Middle frontal gyrus (tissue), 1 donor: ENCODE measurements at regions not wholly inside any gene's neighbourhood (a gene's known extent, or its start where the extent isn't known, plus 50 kb on each side); places are given as distances from the start of the nearest gene placed in this dataset.

Experiments used
- DNase-seq: peaks from one replicate; pipeline ENCODE4 v3.0.0-alpha.2; 2015; ENCODE audit warnings: low spot score; ENCODE audit errors: extremely low spot score

DNA sequence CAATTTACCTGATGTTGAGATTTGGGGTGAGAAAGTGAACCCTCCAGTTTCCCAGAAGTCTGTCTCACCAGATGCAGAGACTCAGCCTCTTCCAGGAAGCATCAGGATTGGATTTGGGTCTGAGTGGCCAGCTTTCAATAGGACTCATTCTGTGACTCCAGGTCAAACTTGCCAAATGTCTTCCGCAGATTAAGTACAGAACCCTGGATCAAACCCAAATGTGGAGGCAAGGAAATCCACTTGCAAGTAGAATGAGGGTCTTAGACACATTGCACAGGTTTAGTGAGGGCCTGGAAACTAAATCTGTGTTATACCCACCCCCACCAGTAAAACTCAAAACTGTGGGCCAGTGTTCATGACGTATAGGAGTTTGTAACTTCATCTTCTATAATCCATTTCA is 372.2 kb upstream of the MGMT start:
- DNase-seq: no peak

DNA sequence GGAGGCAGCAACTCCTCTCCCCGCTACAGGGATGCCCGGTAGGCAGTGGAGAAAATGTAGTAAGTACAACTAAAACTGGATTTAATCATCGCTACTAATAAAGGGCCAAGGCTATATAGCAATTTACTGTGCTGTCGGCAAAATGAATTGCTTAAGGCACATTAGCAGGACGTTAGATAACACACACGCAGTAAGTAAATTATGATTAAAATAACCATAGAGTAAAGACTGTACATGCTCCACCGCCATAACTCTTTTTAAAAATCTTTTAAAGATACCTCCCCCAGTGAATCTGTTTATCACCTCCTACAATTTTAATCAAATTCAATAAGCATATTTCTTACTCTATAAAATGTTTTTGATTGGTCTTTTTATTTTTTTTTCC is 371.4 kb upstream of the MGMT start:
- no peak for DNase-seq

DNA sequence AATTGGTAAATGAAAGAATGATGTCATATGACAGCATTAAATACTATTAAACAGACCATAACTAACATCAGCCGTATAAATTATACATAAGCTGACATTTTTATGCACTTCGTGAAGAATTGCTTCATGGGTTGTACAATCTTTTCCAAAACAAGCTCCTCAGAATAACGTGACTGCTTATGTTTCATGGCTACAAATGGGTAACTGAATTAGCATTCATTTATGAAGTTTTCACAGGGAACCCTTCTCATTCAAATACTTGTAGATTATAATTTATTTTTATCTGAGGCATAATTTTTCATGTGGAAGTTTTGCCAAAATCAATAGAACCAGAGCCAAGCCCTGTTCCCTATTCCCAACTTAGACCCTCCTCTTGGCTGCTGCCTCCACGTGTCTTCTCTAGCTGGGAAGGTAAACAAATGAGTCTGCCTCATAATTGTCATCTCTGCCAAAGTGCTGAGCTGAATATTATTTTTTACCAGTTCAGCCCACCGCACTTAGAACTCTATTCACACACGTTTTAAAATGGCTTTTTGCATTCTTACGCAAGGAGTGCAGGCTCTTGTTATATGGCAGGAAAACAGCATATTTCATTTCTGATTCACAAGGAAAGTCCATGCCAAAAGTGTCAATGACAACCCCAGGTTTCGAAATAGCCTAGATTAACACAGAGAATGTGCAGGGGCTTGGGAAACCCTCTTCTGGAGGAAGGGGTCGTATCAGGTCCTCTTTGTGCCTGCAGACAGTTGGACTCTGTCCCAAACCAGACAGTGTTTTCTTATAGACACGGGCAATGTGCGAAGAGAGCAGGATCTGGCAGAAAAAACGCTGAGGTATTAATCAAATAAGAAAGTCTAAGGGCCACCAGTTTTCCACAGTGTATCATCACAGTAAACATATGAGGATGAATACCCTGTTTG is 370.7 kb upstream of the MGMT start:
- no peak for DNase-seq

GRCh38 chr10:129097776-129098330 is 369.2 kb upstream of the MGMT start:
- no peak for DNase-seq

GRCh38 chr10:129098517-129098916 is 368.5 kb upstream of the MGMT start:
- DNase-seq: no peak

GRCh38 chr10:129099486-129099885 is 367.6 kb upstream of the MGMT start:
- no peak for DNase-seq

GRCh38 chr10:129099992-129100391 is 367.0 kb upstream of the MGMT start:
- DNase-seq: no peak

DNA sequence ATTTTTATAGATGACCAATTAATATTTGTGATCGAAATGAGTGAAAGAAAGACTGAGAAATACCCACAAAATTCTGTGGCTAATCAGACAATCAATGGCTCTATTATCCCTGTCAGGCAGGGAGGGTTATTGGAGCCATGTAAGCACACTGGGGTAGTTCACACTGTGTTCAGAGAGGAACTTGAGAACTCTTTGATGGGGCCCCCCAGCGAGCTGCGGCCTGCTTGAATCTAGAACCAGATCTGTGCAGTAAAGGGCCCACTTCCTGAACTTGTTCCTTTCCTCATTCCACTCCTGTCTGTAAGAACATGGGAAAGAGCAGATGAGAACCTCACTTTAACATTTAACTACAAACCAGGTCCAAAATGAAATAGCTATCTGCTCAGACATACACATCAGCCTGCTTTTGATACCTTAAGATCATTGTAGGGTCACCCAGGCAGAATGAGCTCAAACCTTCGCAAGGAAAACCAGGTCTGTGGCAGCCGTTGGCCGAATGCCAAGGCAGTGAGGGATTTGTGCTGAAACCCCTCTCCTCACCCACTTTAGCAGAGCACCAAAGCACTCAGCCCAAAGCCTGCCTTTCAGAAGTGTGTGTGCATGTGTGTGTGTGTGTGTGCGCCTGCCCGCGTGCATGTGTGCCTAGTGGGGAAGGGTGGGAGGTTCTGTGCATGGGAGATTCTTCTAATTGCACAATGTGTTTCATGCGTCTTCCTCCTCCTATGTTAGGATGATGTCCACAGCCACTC is 365.6 kb upstream of the MGMT start:
- DNase-seq: no peak

- DNase-seq: no peak
These were observed 363.9 kb upstream of the MGMT start for GRCh38 chr10:129102906-129103693.

DNA sequence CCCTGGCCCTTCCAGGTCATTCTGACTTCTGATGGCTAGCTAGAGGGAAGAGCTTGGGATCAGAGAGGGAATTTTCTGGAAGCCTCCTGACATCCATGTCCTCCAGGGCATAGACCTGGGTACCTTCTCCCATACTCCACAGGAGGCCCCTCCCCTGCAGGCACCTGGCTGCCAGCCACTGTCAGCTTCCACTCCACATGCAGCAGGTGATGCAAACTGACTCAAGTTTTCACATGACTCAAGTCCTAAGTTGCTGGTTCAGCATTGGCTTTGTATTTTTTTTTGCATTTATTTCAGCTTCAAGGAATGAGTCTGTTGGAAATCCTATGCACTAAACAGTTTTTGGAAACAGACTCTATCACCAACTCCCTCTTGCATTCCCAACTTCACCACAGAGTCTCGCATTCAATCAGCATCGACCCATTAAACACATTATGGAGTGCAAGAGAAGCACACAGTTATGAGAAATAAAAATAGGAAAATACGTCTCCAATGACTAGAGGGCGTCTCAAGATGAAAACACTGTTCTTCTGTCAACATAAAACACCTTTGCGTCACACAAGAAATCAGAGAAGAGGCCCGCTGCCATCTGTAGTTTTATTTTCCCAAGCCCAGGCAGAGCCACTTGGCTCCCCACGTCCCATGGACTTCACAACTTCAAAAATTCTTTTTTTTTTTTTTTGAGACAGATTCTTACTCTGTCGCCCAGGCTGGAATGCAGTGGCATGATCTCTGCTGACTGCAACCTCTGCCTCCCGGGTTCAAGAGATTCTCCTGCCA is 362.6 kb upstream of the MGMT start:
- no peak for DNase-seq

GRCh38 chr10:129105266-129105665 is 361.8 kb upstream of the MGMT start:
- no peak for DNase-seq

DNA sequence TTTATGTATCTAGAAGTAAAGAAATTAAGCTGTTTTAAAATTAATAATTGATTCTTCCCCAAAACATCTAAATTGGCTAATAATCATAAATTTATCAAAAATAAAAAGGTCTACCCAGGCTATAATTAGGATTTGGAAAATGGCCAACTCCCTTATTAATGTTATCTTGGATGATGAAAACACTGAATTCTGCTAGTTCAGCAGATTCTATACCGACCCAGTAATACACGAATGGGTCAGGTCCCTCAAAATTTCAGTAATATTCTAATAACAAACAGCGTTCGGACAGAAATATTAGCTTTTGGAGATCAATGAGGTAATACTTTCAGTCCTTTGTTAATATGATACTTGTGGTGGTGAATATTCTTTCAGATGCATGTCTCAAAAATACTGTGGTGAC is 360.7 kb upstream of the MGMT start:
- no peak for DNase-seq

DNA sequence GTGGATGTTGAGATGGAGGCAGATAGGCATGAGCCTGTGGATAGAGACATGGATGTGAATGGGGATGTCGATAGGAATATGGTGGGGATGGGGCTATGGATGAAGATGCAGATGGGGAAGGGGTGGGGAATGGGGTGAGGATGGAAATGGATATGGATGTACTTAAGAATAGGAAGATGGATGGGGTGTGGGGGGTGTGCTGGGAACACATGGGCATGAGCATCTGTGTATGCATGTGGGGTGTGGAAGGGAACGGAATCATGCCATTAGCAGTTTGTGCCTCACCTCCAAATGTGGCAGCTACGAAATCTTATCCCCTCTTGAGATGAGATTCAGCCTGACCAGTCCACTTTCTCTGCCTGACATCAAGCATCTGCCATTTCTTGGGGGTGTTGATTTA is 359.5 kb upstream of the MGMT start:
- DNase-seq: no peak

- DNase-seq: no peak
These were observed 358.7 kb upstream of the MGMT start for GRCh38 chr10:129108378-129108777.

- no peak for DNase-seq
These were observed 358.0 kb upstream of the MGMT start for GRCh38 chr10:129108994-129109393.

DNA sequence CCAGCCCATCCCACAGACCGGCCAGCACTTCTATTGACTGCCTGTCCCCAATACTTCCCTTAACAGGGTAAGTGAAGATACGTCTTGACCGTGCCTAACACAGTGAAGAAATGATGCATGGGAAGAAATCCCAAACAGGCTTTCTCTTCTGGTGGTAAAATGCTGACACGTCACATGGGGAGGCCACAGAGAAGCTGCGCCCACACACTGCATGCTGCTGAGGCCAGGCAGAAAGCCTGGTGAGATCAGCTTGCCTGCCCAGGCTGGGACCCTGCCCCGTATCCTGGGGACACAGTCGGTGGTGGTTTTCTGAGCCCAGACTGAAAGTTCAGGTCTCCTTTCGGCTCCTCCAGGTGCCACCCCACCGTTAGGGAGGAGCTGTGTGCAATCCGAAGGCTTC is 356.3 kb upstream of the MGMT start:
- DNase-seq: no peak

DNA sequence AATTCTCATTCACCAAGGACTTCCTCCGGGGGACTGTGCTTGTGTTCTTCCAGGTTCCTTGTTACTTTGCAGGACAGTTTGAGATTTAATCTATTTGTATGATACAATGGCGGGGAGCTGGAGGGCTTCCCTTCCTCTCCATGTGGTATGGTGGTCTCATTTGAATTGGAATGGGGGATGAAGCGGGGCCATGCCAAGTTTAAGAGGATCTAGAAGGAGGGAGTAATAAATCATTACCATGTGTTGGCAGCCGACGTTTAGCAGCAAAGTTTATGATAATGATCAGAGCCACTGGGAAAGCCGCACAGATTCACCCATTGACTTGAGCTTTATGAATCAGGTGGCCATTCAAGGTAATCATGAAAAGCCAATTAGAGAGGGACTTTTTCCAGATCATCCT is 355.1 kb upstream of the MGMT start:
- DNase-seq: no peak

- DNase-seq: no peak
These were observed 352.5 kb upstream of the MGMT start for GRCh38 chr10:129114588-129114987.

- no peak for DNase-seq
These were observed 350.7 kb upstream of the MGMT start for GRCh38 chr10:129116371-129116770.

DNA sequence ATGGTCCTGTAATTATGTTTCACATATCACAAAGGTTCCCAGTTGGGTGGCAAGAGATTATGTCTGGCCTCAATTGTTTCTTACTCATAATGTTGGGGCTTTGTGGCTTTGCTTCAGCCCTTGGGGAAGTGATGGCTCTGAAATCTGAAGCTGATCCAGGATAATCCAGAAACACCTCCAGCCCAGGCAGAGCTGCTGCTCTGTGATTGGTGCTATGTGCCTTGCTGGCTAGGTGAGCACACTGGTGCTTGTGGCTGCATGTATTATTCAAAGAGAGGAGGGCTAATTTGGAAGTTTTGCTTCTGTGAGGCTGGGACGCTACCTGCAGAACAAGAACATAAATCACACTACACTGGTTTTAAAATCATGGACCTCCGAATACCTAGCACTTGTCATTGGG is 346.6 kb upstream of the MGMT start:
- DNase-seq: no peak

GRCh38 chr10:129122846-129123245 is 344.2 kb upstream of the MGMT start:
- no peak for DNase-seq
